ENCODE measurements at regions not wholly inside any gene's neighbourhood (a gene's known extent, or its start where the extent isn't known, plus 50 kb on each side); places are given as distances from the start of the nearest gene placed in this dataset.

DNA sequence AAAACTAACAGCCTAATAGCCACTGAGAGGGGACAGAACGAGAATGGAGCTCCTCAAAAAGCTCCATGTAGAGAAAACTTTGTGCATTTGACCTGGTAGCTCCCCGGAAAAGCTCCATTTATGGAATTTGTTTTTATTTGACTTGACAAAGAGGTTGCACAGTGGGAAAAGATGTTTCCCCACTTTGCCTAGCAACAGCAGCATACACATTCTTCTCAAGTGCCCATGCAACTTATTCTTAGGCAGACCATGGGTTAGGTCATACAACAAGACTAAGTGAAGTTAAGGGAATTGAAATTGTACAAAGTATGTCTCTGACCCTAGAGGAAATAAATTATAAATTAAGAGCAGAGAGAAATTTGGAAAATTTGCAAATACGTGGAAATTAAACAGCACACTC, 949.6 kb upstream of the PRKX start:
- no peak overlapping the region for H3K4me2 ChIP-seq (ENCODE audit: control insufficient read depth, extremely low read depth, insufficient read depth, low read depth, low read length)
- no peaks in the 10 kb centered on the region for H3K27me3 ChIP-seq (ENCODE audit: control insufficient read depth, extremely low read depth, insufficient read depth, low read length)
- no peak overlapping the region for H2AFZ ChIP-seq (ENCODE audit: control insufficient read depth, low read length)
- FAIRE-seq (no peak), DNase-seq (ENCODE audit: low read depth, low spot score) (no peak)
- TF ChIP-seq, protein P1, sequence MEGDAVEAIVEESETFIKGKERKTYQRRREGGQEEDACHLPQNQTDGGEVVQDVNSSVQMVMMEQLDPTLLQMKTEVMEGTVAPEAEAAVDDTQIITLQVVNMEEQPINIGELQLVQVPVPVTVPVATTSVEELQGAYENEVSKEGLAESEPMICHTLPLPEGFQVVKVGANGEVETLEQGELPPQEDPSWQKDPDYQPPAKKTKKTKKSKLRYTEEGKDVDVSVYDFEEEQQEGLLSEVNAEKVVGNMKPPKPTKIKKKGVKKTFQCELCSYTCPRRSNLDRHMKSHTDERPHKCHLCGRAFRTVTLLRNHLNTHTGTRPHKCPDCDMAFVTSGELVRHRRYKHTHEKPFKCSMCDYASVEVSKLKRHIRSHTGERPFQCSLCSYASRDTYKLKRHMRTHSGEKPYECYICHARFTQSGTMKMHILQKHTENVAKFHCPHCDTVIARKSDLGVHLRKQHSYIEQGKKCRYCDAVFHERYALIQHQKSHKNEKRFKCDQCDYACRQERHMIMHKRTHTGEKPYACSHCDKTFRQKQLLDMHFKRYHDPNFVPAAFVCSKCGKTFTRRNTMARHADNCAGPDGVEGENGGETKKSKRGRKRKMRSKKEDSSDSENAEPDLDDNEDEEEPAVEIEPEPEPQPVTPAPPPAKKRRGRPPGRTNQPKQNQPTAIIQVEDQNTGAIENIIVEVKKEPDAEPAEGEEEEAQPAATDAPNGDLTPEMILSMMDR (optimal IDR thresholded peaks at IDR 0.05 in 1 of 3, IDR thresholded peaks at IDR 0.05 in 1 of 3, conservative IDR thresholded peaks at IDR 0.05 in 1 of 3; ENCODE audit: extremely low read depth in 1 of 3, insufficient read depth in 2 of 3, low read length in 3 of 3), result no peak
- TF ChIP-seq EZH2 (IDR thresholded peaks at IDR 0.05; ENCODE audit: low read length), result no peak
- no peak overlapping the region for H3K9ac ChIP-seq (ENCODE audit: control insufficient read depth, extremely low read depth, insufficient read depth, low read length)
- H3K9me3 ChIP-seq (ENCODE audit: control insufficient read depth, low read depth, low read length), result no peaks in the 10 kb centered on the region
- H3K4me1 ChIP-seq (ENCODE audit: control insufficient read depth, extremely low read depth, insufficient read depth, low read length), result no peaks in the 10 kb centered on the region
- no peak overlapping the region for H3K27ac ChIP-seq (ENCODE audit: control insufficient read depth, insufficient read depth, low read length)
- no peaks in the 10 kb centered on the region for H3K79me2 ChIP-seq (ENCODE audit: control insufficient read depth, insufficient read depth, low read length)
- no peaks in the 10 kb centered on the region for H3K36me3 ChIP-seq (ENCODE audit: control insufficient read depth in 2 of 2, extremely low read depth in 1 of 2, insufficient read depth in 2 of 2, low read length in 2 of 2)
- no peak overlapping the region for H3K4me3 ChIP-seq (ENCODE audit: control insufficient read depth in 2 of 3, extremely low read depth in 1 of 3, insufficient read depth in 2 of 3, low read depth in 1 of 3, low read length in 3 of 3)
- dilution Hi-C loops (cut with MboI; ENCODE audit: extremely low pct_ligation_motif_present, low sequenced_read_pairs), result no loop called here
- H3K9me1 ChIP-seq (ENCODE audit: control insufficient read depth, extremely low read depth, insufficient read depth, low read length), result no peaks in the 10 kb centered on the region
- H4K20me1 ChIP-seq (ENCODE audit: control insufficient read depth, extremely low read depth, insufficient read depth, low read length), result no peaks in the 10 kb centered on the region

DNA sequence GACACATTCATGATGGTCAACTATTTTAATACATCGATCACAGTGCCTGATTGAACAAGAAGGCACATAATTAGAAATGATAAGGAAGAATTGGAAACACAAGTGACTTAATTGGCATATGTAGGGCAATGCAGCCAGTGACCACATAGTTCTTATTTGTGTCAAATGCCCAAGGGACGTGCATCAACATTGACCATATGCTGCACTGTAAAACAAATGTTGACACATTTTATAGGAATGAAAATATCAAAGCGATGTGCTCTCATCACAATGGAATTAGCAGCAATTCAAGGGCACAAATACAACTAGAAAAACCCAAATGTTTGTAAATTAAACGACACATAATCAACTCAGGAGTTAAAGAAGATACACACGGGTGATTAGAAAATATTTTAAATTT, 948.3 kb upstream of the PRKX start:
- Histone ChIP-seq H3K36me3 (ENCODE audit: control insufficient read depth in 2 of 2, extremely low read depth in 1 of 2, insufficient read depth in 2 of 2, low read length in 2 of 2) (no peaks in the 10 kb centered on the region), H3K4me3 (ENCODE audit: control insufficient read depth in 2 of 3, extremely low read depth in 1 of 3, insufficient read depth in 2 of 3, low read depth in 1 of 3, low read length in 3 of 3) (no peak overlapping the region), H3K9me3 (ENCODE audit: control insufficient read depth, low read depth, low read length) (no peaks in the 10 kb centered on the region), H3K27me3 (ENCODE audit: control insufficient read depth, extremely low read depth, insufficient read depth, low read length) (no peaks in the 10 kb centered on the region), H2AFZ (ENCODE audit: control insufficient read depth, low read length) (no peak overlapping the region), H3K79me2 (ENCODE audit: control insufficient read depth, insufficient read depth, low read length) (no peaks in the 10 kb centered on the region), H4K20me1 (ENCODE audit: control insufficient read depth, extremely low read depth, insufficient read depth, low read length) (no peaks in the 10 kb centered on the region), H3K9me1 (ENCODE audit: control insufficient read depth, extremely low read depth, insufficient read depth, low read length) (no peaks in the 10 kb centered on the region), H3K4me1 (ENCODE audit: control insufficient read depth, extremely low read depth, insufficient read depth, low read length) (no peaks in the 10 kb centered on the region), H3K9ac (ENCODE audit: control insufficient read depth, extremely low read depth, insufficient read depth, low read length) (no peak overlapping the region), H3K4me2 (ENCODE audit: control insufficient read depth, extremely low read depth, insufficient read depth, low read depth, low read length) (no peak overlapping the region), H3K27ac (ENCODE audit: control insufficient read depth, insufficient read depth, low read length) (no peak overlapping the region)
- no peak for FAIRE-seq
- TF ChIP-seq, protein P1 (optimal IDR thresholded peaks at IDR 0.05 in 1 of 3, IDR thresholded peaks at IDR 0.05 in 1 of 3, conservative IDR thresholded peaks at IDR 0.05 in 1 of 3; ENCODE audit: extremely low read depth in 1 of 3, insufficient read depth in 2 of 3, low read length in 3 of 3), result no peak
- TF ChIP-seq EZH2 (IDR thresholded peaks at IDR 0.05; ENCODE audit: low read length), result no peak
- no peak for DNase-seq (ENCODE audit: low read depth, low spot score)
- dilution Hi-C loops (cut with MboI; ENCODE audit: extremely low pct_ligation_motif_present, low sequenced_read_pairs), result no loop called here
